HG02885 (cell line): ENCODE measurements at regions not wholly inside any gene's neighbourhood (a gene's known extent, or its start where the extent isn't known, plus 50 kb on each side); places are given as distances from the start of the nearest gene placed in this dataset.
A peak's percentile ranks its signal among the peaks of the same experiment; 100 is the strongest.
"Not testable (repeated sequence)": the region's sequence is repeated elsewhere in the genome, so short reads cannot be mapped to it uniquely, and the experiment has no call there.

Source experiments
- ATAC-seq: cut with Tn5 transposase; IDR thresholded peaks from one replicate; pipeline ENCODE4 v1.9.1; 2021; ENCODE audit warnings: mild to moderate bottlenecking; ENCODE audit not compliant: unreplicated experiment, poor library complexity

GRCh38 chr6:19892260-19892659 lies 55.1 kb downstream of the ID4 start:
- ATAC-seq: no peak

GRCh38 chr6:19895866-19896692 lies 58.9 kb downstream of the ID4 start:
- no peak for ATAC-seq

GRCh38 chr6:19896693-19897010 lies 59.5 kb downstream of the ID4 start:
- ATAC-seq: no peak

- ATAC-seq: no peak
Observed at GRCh38 chr6:19898141-19898740, 61.1 kb downstream of the ID4 start.

GRCh38 chr6:19902201-19902600 lies 65.0 kb downstream of the ID4 start:
- no peak for ATAC-seq

GRCh38 chr6:19904408-19904807 lies 67.2 kb downstream of the ID4 start:
- ATAC-seq: not testable (repeated sequence)

- peak; percentile 50 for ATAC-seq
Observed at GRCh38 chr6:19905584-19905983, 68.4 kb downstream of the ID4 start.

- ATAC-seq: no peak
Observed at GRCh38 chr6:19906171-19906570, 69.0 kb downstream of the ID4 start.

GRCh38 chr6:19911223-19911622 lies 74.1 kb downstream of the ID4 start:
- no peak for ATAC-seq

GRCh38 chr6:19918436-19918835 lies 81.3 kb downstream of the ID4 start:
- ATAC-seq: no peak

- ATAC-seq: no peak
Observed at GRCh38 chr6:19921786-19922185, 84.6 kb downstream of the ID4 start.

- ATAC-seq: peak; percentile 73
Observed at GRCh38 chr6:19925533-19925932, 88.4 kb downstream of the ID4 start.

GRCh38 chr6:19928461-19928860 lies 91.3 kb downstream of the ID4 start:
- ATAC-seq: no peak

GRCh38 chr6:19929312-19929711 lies 92.1 kb downstream of the ID4 start:
- ATAC-seq: no peak

GRCh38 chr6:19934996-19935591 lies 97.9 kb downstream of the ID4 start:
- no peak for ATAC-seq

- not testable (repeated sequence) for ATAC-seq
Observed at GRCh38 chr6:19939321-19939720, 102.2 kb downstream of the ID4 start.

GRCh38 chr6:19939926-19940325 lies 102.8 kb downstream of the ID4 start:
- not testable (repeated sequence) for ATAC-seq

GRCh38 chr6:19943042-19943441 lies 105.9 kb downstream of the ID4 start:
- no peak for ATAC-seq

GRCh38 chr6:19945843-19946358 lies 108.7 kb downstream of the ID4 start:
- no peak for ATAC-seq

GRCh38 chr6:19949155-19949554 lies 112.0 kb downstream of the ID4 start:
- no peak for ATAC-seq

- ATAC-seq: no peak
Observed at GRCh38 chr6:19964115-19964514, 126.9 kb downstream of the ID4 start.
